GM12878 (cell line): ENCODE measurements at regions not wholly inside any gene's neighbourhood (a gene's known extent, or its start where the extent isn't known, plus 50 kb on each side); places are given as distances from the start of the nearest gene placed in this dataset.

Experiments used
- ATAC-seq: fragments of 200-7000 bp; cut with Tn5 transposase; 3 replicates; pipeline ENCODE4 v1.9.1; 2020; ENCODE audit warnings: mild to moderate bottlenecking, moderate library complexity
- BruUV-seq: library from RNA; stranded (reverse); fragments of 400-500 nt; replicated peaks from 2 replicates; lab custom pipeline; 2021; lab: Mats Ljungman, UMichigan
- CTCF ChIA-PET: fragments of 300-600 bp; sonication (Branson Sonifier 250); formaldehyde crosslinking; extraction: SDS; loops from one replicate; lab custom pipeline; 2021; ENCODE audit warnings: inconsistent platforms; lab: Yijun Ruan, JAX
- POLR2A ChIA-PET: fragments of 350-600 bp; formaldehyde crosslinking; extraction: SDS; loops from one replicate; lab custom pipeline; 2021; ENCODE audit warnings: inconsistent platforms; lab: Charles Lee
- RAD21 ChIA-PET: fragments of 300-600 bp; sonication (Branson Sonifier 250); formaldehyde crosslinking; loops from one replicate; lab custom pipeline; 2023; ENCODE audit warnings: antibody characterized with exemption; ENCODE audit not compliant: unreplicated experiment; lab: Charles Lee
- SMC1A ChIA-PET: fragments of 300-600 bp; sonication (Branson Sonifier 250); formaldehyde crosslinking; loops from one replicate; lab custom pipeline; 2023; ENCODE audit not compliant: unreplicated experiment, uncharacterized antibody; lab: Charles Lee
- DNase-seq: peaks from one replicate; pipeline ENCODE4 v3.0.0-alpha.2; 2011; ENCODE audit warnings: low read depth, low spot score
- FAIRE-seq: peaks from 3 replicates; lab custom pipeline; 2011; peaks lifted over from hg19 to GRCh38; lab: Jason Lieb, UNC
- H2AFZ ChIP-seq: 2 replicates; pipeline ENCODE4 v1.6.0; 2011; ENCODE audit warnings: low read depth, low read length, control low read depth; ENCODE audit not compliant: control insufficient read depth
- H3K27ac ChIP-seq: 2 replicates; pipeline ENCODE4 v1.5.1; 2011; ENCODE audit warnings: control low read depth; ENCODE audit not compliant: control insufficient read depth, insufficient read depth
- H3K27me3 ChIP-seq, 2 experiments: replicated peaks in 1 of 2; 2 replicates each; pipeline versions ENCODE4 v1.6.0 to v1.6.1; 2011; ENCODE audit warnings: low read length in 1 of 2; ENCODE audit not compliant: control insufficient read depth in 2 of 2, insufficient read depth in 2 of 2
- H3K36me3 ChIP-seq, 2 experiments: 2 replicates each; pipeline ENCODE4 v1.5.1; 2011; ENCODE audit warnings: low read length in 1 of 2; ENCODE audit not compliant: control insufficient read depth in 2 of 2, insufficient read depth in 2 of 2
- H3K4me1 ChIP-seq: 2 replicates; pipeline ENCODE4 v1.6.1; 2011; ENCODE audit warnings: mild to moderate bottlenecking, low read length, moderate library complexity, mixed read lengths; ENCODE audit not compliant: control insufficient read depth, insufficient read depth
- H3K4me2 ChIP-seq: 2 replicates; pipeline ENCODE4 v1.6.0; 2011; ENCODE audit warnings: control low read depth; ENCODE audit not compliant: control insufficient read depth, insufficient read depth
- H3K4me3 ChIP-seq: fragments of 200-600 bp; sonication (generic); 2 replicates; pipeline ENCODE4 v1.5.1; 2016
- H3K79me2 ChIP-seq: 2 replicates; pipeline ENCODE4 v1.6.0; 2011; ENCODE audit warnings: low read length; ENCODE audit not compliant: control insufficient read depth, insufficient read depth
- H3K9ac ChIP-seq: 2 replicates; pipeline ENCODE4 v1.8.0; 2011; ENCODE audit warnings: low read length, control low read depth, mixed read lengths; ENCODE audit not compliant: control insufficient read depth, insufficient read depth
- H3K9me3 ChIP-seq: replicated peaks from 3 replicates; pipeline ENCODE4 v1.5.1; 2011; ENCODE audit warnings: mild to moderate bottlenecking, low read length; ENCODE audit not compliant: control insufficient read depth, insufficient read depth
- H4K20me1 ChIP-seq: 2 replicates; pipeline ENCODE4 v1.6.0; 2011; ENCODE audit not compliant: control insufficient read depth, insufficient read depth
- CBX3 ChIP-seq: fragments of 200-600 bp; sonication (generic); IDR thresholded peaks from 2 replicates; pipeline ENCODE4 v1.6.1; 2016; ENCODE audit warnings: low read depth, borderline replicate concordance
- ESRRA ChIP-seq: IDR thresholded peaks from 2 replicates; pipeline ENCODE4 v1.6.1; 2012; ENCODE audit warnings: mild to moderate bottlenecking, low read length, improper control_type of control experiment
- SUZ12 ChIP-seq: fragments of 200-600 bp; sonication (generic); IDR thresholded peaks from one replicate; pipeline ENCODE4 v1.6.1; 2018; ENCODE audit warnings: antibody characterized with exemption, mild to moderate bottlenecking; ENCODE audit not compliant: unreplicated experiment
- ZNF24 ChIP-seq: fragments of 450-650 bp; IDR thresholded peaks from 2 replicates; pipeline ENCODE4 v1.6.1; 2017; ENCODE audit warnings: antibody characterized with exemption, mild to moderate bottlenecking
- WGBS: methylation state at CpG from one replicate; pipeline ENCODE4 v1.1.6; 2016; ENCODE audit warnings: low lambda C conversion rate; ENCODE audit not compliant: insufficient replicate concordance, insufficient coverage; ENCODE audit errors: missing lambda C conversion rate; 5-methylcytosine and 5-hydroxymethylcytosine counted together
- in situ Hi-C: fragments of 300-500 bp; cut with MboI; formaldehyde crosslinking; loops from 9 replicates; pipeline ENCODE4 v1.14.3; 2018; ENCODE audit warnings: mixed read lengths
- intact Hi-C: fragments of 100-400 bp; cut with micrococcal nuclease; formaldehyde crosslinking; loops from one replicate; pipeline ENCODE4 v1.14.2; 2022; ENCODE audit not compliant: unreplicated experiment
- TF ChIP-seq, protein P1 (sequence below): fragments of 450-650 bp; IDR thresholded peaks from 2 replicates; pipeline ENCODE4 v1.6.1; 2018; ENCODE audit warnings: mild to moderate bottlenecking, low read depth, moderate library complexity; ENCODE audit not compliant: partially characterized antibody

DNA sequence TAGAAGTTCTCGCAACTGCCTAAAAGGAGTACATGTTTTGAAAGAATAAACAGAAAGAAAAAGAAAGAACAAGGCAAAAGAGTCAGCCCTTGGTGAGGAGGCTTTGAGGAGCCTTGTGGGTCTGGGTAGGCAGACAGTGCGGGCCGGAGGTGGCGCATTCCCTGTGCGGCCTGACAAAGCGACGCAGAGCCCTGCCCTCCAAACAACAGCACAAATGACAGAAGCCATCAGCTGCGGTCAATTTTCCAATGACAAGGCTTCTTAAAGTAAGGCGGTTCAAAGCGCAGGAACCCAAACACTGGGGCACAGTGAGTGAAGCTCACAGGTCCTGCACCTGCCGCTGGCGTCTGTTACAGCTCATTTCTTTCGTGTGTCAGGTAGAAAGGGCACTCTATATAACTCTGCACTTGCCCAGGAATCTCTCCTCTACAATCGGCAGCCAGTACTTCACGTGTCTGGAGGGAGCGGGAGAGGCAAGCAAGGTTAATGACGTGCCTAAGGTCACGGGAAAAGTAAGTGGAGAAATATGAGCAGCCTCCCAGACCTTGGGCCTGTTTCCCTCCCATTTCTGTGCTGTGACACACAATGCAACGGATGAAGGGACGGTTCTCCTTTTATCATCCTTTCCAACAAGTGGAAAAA lies 178.1 kb downstream of the OPA1 start:
- CTCF ChIA-PET = no interaction called here

More for the DNA sequence above, 178.1 kb downstream of the OPA1 start:
- DNase-seq (no peak), FAIRE-seq (no peak), ATAC-seq (no peak)
- Histone ChIP-seq H3K79me2 (no peaks in the 10 kb centered on the region), H3K9me3 (no peaks in the 10 kb centered on the region), H3K36me3 (no peaks in the 10 kb centered on the region), H4K20me1 (no peaks in the 10 kb centered on the region), H3K4me3 (no peak overlapping the region), H3K4me2 (no peak overlapping the region), H3K4me1 (no peaks in the 10 kb centered on the region), H2AFZ (no peak overlapping the region), H3K27me3 (no peaks in the 10 kb centered on the region), H3K27ac (no peak overlapping the region), H3K9ac (no peak overlapping the region)
- no TSS peak for BruUV-seq
- ChIA-PET RAD21 (no interaction called here), POLR2A (no interaction called here), SMC1A (no interaction called here)
- 82% methylated on average over 20 of the region's 20 CpGs for WGBS
- intact Hi-C loops = loop anchor here (5.0 kb wide), 1 partner anchor 109 kb away; no protein-coding TSS in a partner anchor
- TF ChIP-seq ZNF24 (no peak), SUZ12 (no peak), CBX3 (no peak), ESRRA (no peak)
- TF ChIP-seq, protein P1, sequence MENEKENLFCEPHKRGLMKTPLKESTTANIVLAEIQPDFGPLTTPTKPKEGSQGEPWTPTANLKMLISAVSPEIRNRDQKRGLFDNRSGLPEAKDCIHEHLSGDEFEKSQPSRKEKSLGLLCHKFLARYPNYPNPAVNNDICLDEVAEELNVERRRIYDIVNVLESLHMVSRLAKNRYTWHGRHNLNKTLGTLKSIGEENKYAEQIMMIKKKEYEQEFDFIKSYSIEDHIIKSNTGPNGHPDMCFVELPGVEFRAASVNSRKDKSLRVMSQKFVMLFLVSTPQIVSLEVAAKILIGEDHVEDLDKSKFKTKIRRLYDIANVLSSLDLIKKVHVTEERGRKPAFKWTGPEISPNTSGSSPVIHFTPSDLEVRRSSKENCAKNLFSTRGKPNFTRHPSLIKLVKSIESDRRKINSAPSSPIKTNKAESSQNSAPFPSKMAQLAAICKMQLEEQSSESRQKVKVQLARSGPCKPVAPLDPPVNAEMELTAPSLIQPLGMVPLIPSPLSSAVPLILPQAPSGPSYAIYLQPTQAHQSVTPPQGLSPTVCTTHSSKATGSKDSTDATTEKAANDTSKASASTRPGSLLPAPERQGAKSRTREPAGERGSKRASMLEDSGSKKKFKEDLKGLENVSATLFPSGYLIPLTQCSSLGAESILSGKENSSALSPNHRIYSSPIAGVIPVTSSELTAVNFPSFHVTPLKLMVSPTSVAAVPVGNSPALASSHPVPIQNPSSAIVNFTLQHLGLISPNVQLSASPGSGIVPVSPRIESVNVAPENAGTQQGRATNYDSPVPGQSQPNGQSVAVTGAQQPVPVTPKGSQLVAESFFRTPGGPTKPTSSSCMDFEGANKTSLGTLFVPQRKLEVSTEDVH = no peak
- in situ Hi-C loops = no loop called here
